A673 (cell line): ENCODE measurements at regions not wholly inside any gene's neighbourhood (a gene's known extent, or its start where the extent isn't known, plus 50 kb on each side); places are given as distances from the start of the nearest gene placed in this dataset.

Experiments used
- CTCF ChIP-seq: fragments of 300-800, 200-600 bp; sonication (generic); conservative IDR thresholded peaks from 2 replicates; pipeline ENCODE4 v1.5.1; 2017; ENCODE audit warnings: low read depth, mild to moderate bottlenecking, antibody characterized with exemption, low read length, moderate library complexity, mixed read lengths
- EZH2 ChIP-seq: fragments of 200-600 bp; sonication (generic); IDR thresholded peaks from 2 replicates; pipeline ENCODE4 v1.6.1; 2017; ENCODE audit warnings: borderline replicate concordance, low read depth, mild to moderate bottlenecking, mixed read lengths, antibody characterized with exemption, low read length; ENCODE audit not compliant: poor library complexity, severe bottlenecking

GRCh38 chr11:116062129-116062489, 557.9 kb upstream of the CADM1 start:
- TF ChIP-seq CTCF, result no peak
- TF ChIP-seq EZH2, result no peak
